ENCODE measurements at regions not wholly inside any gene's neighbourhood (a gene's known extent, or its start where the extent isn't known, plus 50 kb on each side); places are given as distances from the start of the nearest gene placed in this dataset.

GRCh38 chr7:91353848-91354247, 89.6 kb downstream of the FZD1 start:
- peaks cover 0 to 3% of the 10 kb centered on the region in 2 donors for H3K4me1 ChIP-seq
- DNase-seq (no peak), ATAC-seq (no peak)
- H3K27ac ChIP-seq, result no peak overlapping the region
- no peaks in the 10 kb centered on the region for H3K27me3 ChIP-seq
- intact Hi-C loops (cut with DNase I), result no loop called here
- H3K36me3 ChIP-seq, result no peaks in the 10 kb centered on the region
- no peaks in the 10 kb centered on the region for H3K9me3 ChIP-seq
- TF ChIP-seq CTCF (IDR thresholded peaks at IDR 0.05), result no peak
- H3K4me3 ChIP-seq, result no peak overlapping the region

DNA sequence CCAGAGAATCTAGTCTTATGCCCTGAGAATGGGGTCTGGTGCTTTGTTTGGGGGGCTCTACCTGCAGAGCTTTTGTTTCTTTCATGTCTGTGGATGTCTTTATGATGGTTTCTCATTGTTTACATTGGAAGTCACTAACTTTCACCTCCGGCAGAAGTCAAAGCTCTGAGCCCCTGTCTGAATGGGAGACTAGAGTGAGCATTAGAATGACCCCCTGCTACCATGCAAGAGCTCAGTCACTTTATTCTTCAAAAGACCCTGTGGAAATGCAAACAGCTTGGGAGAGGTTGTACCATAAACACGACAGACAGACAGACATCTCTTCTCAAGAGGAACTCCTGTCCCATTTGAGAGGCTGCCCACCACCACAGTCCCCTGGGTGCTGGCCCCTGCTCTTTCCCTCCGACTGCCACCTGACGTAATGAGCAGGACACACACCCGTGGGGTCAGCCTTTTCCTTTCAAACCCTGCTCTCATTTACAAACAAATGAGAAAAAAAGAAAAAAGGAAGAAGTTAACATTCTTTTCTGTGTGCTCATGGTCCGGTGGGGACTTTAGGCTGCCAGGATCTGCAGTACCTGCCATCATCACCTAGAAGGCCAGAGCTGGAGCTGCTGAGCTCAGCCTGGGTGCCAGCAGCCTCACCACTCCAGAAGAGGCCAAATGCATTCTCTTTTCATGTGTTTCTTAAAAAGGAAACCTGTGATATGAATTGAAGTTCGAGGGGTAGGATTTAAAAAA, 91.6 kb downstream of the FZD1 start:
- Histone ChIP-seq H3K27me3 (no peaks in the 10 kb centered on the region), H3K9me3 (no peaks in the 10 kb centered on the region), H3K36me3 (no peaks in the 10 kb centered on the region), H3K4me3 (no peak overlapping the region), H3K27ac (no peak overlapping the region), H3K4me1 (peaks cover 0 to 3% of the 10 kb centered on the region in 2 donors)
- no peak for DNase-seq
- TF ChIP-seq CTCF (IDR thresholded peaks at IDR 0.05), result no peak
- no peak for ATAC-seq
- intact Hi-C loops (cut with DNase I), result no loop called here

- Histone ChIP-seq H3K27ac (no peak overlapping the region), H3K9me3 (no peaks in the 10 kb centered on the region), H3K4me1 (peaks cover 0 to 3% of the 10 kb centered on the region in 2 donors), H3K4me3 (no peak overlapping the region), H3K36me3 (no peaks in the 10 kb centered on the region), H3K27me3 (no peaks in the 10 kb centered on the region)
- ATAC-seq (no peak), DNase-seq (no peak)
- intact Hi-C loops (cut with DNase I), result no loop called here
- no peak for TF ChIP-seq CTCF (IDR thresholded peaks at IDR 0.05)
Observed at GRCh38 chr7:91356915-91357314, 92.7 kb downstream of the FZD1 start.

DNA sequence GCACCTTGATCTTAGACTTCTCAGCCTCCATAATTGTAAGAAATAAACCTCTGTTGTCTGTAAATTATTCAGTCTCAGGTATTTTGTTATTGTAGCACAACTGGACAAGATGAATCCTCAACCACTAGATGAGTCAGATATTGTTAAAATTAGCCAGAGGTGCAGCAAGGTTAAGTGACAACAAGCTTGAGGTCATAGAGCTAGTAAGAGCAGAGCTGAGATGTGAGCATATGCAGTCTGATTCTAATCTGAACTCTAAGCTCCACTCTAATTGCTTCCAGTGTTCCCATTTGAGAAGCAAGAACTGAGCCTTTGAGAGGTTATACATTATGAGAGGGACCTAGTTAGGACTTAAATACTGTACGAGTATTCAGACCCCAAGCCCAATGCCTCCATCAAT, 93.1 kb downstream of the FZD1 start:
- Histone ChIP-seq H3K4me1 (peaks cover 0 to 3% of the 10 kb centered on the region in 2 donors), H3K27me3 (no peaks in the 10 kb centered on the region), H3K4me3 (no peak overlapping the region), H3K36me3 (no peaks in the 10 kb centered on the region), H3K9me3 (no peaks in the 10 kb centered on the region), H3K27ac (no peak overlapping the region)
- no peak for TF ChIP-seq CTCF (IDR thresholded peaks at IDR 0.05)
- no peak for DNase-seq
- no peak for ATAC-seq
- intact Hi-C loops (cut with DNase I), result no loop called here

- H3K36me3 ChIP-seq, result no peaks in the 10 kb centered on the region
- no peaks in the 10 kb centered on the region for H3K27me3 ChIP-seq
- H3K9me3 ChIP-seq, result no peaks in the 10 kb centered on the region
- ATAC-seq (no peak), DNase-seq (no peak)
- H3K27ac ChIP-seq, result no peak overlapping the region
- peaks cover 0 to 3% of the 10 kb centered on the region in 2 donors for H3K4me1 ChIP-seq
- H3K4me3 ChIP-seq, result no peak overlapping the region
- TF ChIP-seq CTCF (IDR thresholded peaks at IDR 0.05), result no peak
- intact Hi-C loops (cut with DNase I), result no loop called here
Observed at GRCh38 chr7:91357901-91358300, 93.7 kb downstream of the FZD1 start.
